CD14-positive monocyte (primary cell): ENCODE measurements at regions not wholly inside any gene's neighbourhood (a gene's known extent, or its start where the extent isn't known, plus 50 kb on each side); places are given as distances from the start of the nearest gene placed in this dataset.

Experiments used
- DNase-seq, 3 donors: peaks; one replicate each; pipeline ENCODE4 v3.0.0-alpha.2; 2011 to 2022
- H2AFZ ChIP-seq: 2 replicates; pipeline ENCODE4 v1.6.0; 2012; ENCODE audit warnings: mild to moderate bottlenecking, low read depth, low read length, inconsistent platforms; ENCODE audit not compliant: insufficient read depth, poor library complexity, severe bottlenecking
- H3K27ac ChIP-seq, 2 donors: 1 replicate in 1 of 2; 2 replicates in 1 of 2; pipeline ENCODE4 v1.5.1; 2012 to 2013; ENCODE audit warnings: low read length in 2 of 2, control low read depth in 1 of 2, inconsistent platforms in 1 of 2, low read depth in 1 of 2, mild to moderate bottlenecking in 1 of 2
- H3K27me3 ChIP-seq, 2 donors: one replicate each; pipeline versions ENCODE4 v1.6.0 to v1.6.1; 2011 to 2013; ENCODE audit warnings: low read length in 2 of 2; ENCODE audit not compliant: control insufficient read depth in 2 of 2, insufficient read depth in 2 of 2
- H3K36me3 ChIP-seq, 2 donors: replicated peaks in 1 of 2; 1 replicate in 1 of 2; 2 replicates in 1 of 2; pipeline versions ENCODE4 v1.5.1 to v1.6.1; 2012 to 2013; ENCODE audit warnings: low read length in 2 of 2, control low read depth in 1 of 2, inconsistent platforms in 1 of 2, mild to moderate bottlenecking in 1 of 2; ENCODE audit not compliant: insufficient read depth in 2 of 2, control insufficient read depth in 1 of 2
- H3K4me1 ChIP-seq, 2 donors: 1 replicate in 1 of 2; 2 replicates in 1 of 2; pipeline versions ENCODE4 v1.5.1 to v1.6.1; 2012 to 2013; ENCODE audit warnings: low read length in 2 of 2, control low read depth in 1 of 2, inconsistent platforms in 1 of 2, mild to moderate bottlenecking in 1 of 2, moderate library complexity in 1 of 2; ENCODE audit not compliant: insufficient read depth in 2 of 2, control insufficient read depth in 1 of 2
- H3K4me2 ChIP-seq: replicated peaks from 2 replicates; pipeline ENCODE3; 2012; ENCODE audit warnings: low read length, moderate library complexity, mild to moderate bottlenecking; ENCODE audit not compliant: poor library complexity, severe bottlenecking; ENCODE audit errors: extremely low read depth
- H3K4me3 ChIP-seq, 3 experiments: fragments of 200-600 bp in 1 of 3; sonication (generic) in 1 of 3; replicated peaks in 1 of 3; 1 replicate in 2 of 3; 2 replicates in 1 of 3; pipeline ENCODE4 v1.5.1; 2011 to 2013; ENCODE audit warnings: low read length in 3 of 3, mild to moderate bottlenecking in 3 of 3, control low read depth in 2 of 3, low read depth in 2 of 3, inconsistent platforms in 1 of 3, moderate library complexity in 1 of 3
- H3K79me2 ChIP-seq: 2 replicates; pipeline ENCODE4 v1.6.0; 2012; ENCODE audit warnings: mild to moderate bottlenecking, control low read depth, inconsistent platforms, low read length, moderate library complexity; ENCODE audit not compliant: insufficient read depth
- H3K9ac ChIP-seq: 2 replicates; pipeline ENCODE4 v1.6.0; 2017; ENCODE audit warnings: low read length, mild to moderate bottlenecking; ENCODE audit not compliant: insufficient read depth, poor library complexity, severe bottlenecking
- H3K9me3 ChIP-seq, 2 donors: replicated peaks in 1 of 2; 1 replicate in 1 of 2; 2 replicates in 1 of 2; pipeline versions ENCODE4 v1.5.1 to v1.6.1; 2012 to 2013; ENCODE audit warnings: low read length in 2 of 2, control low read depth in 1 of 2; ENCODE audit not compliant: control insufficient read depth in 1 of 2, insufficient read depth in 1 of 2
- H4K20me1 ChIP-seq: 2 replicates; pipeline ENCODE4 v1.6.0; 2012; ENCODE audit warnings: mild to moderate bottlenecking, low read length, control low read depth, moderate library complexity; ENCODE audit not compliant: insufficient read depth
- H3K27ac Mint-ChIP-seq, 7 donors: one replicate each; pipeline ENCODE4 v1.8.0; 2020; ENCODE audit warnings: mild to moderate bottlenecking in 7 of 7, mixed read lengths in 7 of 7, moderate library complexity in 6 of 7, inconsistent platforms in 2 of 7
- H3K27me3 Mint-ChIP-seq, 3 donors: one replicate each; pipeline ENCODE4 v1.8.0; 2021 to 2022; ENCODE audit warnings: low read depth in 3 of 3, mild to moderate bottlenecking in 3 of 3, mixed read lengths in 3 of 3, moderate library complexity in 3 of 3, inconsistent platforms in 1 of 3
- H3K36me3 Mint-ChIP-seq, 2 donors: one replicate each; pipeline ENCODE4 v1.8.0; 2020; ENCODE audit warnings: mixed read lengths in 2 of 2, inconsistent platforms in 1 of 2, mild to moderate bottlenecking in 1 of 2
- H3K4me1 Mint-ChIP-seq: one replicate; pipeline ENCODE4 v1.8.0; 2020; ENCODE audit warnings: mild to moderate bottlenecking, mixed read lengths
- H3K4me3 Mint-ChIP-seq, 2 donors: one replicate each; pipeline ENCODE4 v1.8.0; 2020; ENCODE audit warnings: mild to moderate bottlenecking in 2 of 2, mixed read lengths in 2 of 2, moderate library complexity in 1 of 2
- H3K9me3 Mint-ChIP-seq, 7 donors: one replicate each; pipeline ENCODE4 v1.8.0; 2020 to 2022; ENCODE audit warnings: mixed read lengths in 7 of 7, mild to moderate bottlenecking in 6 of 7, moderate library complexity in 6 of 7, inconsistent platforms in 2 of 7
- CTCF ChIP-seq: fragments of 200-600 bp; IDR thresholded peaks from one replicate; pipeline ENCODE4 v1.8.0; 2022; ENCODE audit warnings: antibody characterized with exemption, mild to moderate bottlenecking
- WGBS: methylation state at CpG from one replicate; pipeline ENCODE4 v1.1.5; 2013; ENCODE audit warnings: missing lambda C conversion rate; ENCODE audit not compliant: insufficient coverage; 5-methylcytosine and 5-hydroxymethylcytosine counted together
- intact Hi-C, 2 donors: fragments of 100-400 bp; cut with micrococcal nuclease; formaldehyde crosslinking; loops; one replicate each; pipeline versions ENCODE4 v1.15.0 to v1.15.1; 2023

- no peaks in the 10 kb centered on the region for H3K36me3 ChIP-seq
- DNase-seq, result no peak
- H3K4me3 Mint-ChIP-seq, result no peak overlapping the region
- no peaks in the 10 kb centered on the region for H3K36me3 Mint-ChIP-seq
- no peak overlapping the region for H3K9ac ChIP-seq
- H4K20me1 ChIP-seq, result no peaks in the 10 kb centered on the region
- no peak overlapping the region for H3K27ac Mint-ChIP-seq
- peaks cover 0 to 2% (median 1%) of the 10 kb centered on the region in 3 donors for H3K27me3 Mint-ChIP-seq
- H3K4me1 ChIP-seq, result no peaks in the 10 kb centered on the region
- no peak overlapping the region for H3K27ac ChIP-seq
- H3K9me3 ChIP-seq, result no peaks in the 10 kb centered on the region
- H3K79me2 ChIP-seq, result no peaks in the 10 kb centered on the region
- no peak overlapping the region for H3K4me3 ChIP-seq
- no CpG with 5 or more reads among the region's 1 CpG for WGBS
- TF ChIP-seq CTCF, result no peak
- peaks cover 0 to 5% (median 0%) of the 10 kb centered on the region in 7 donors for H3K9me3 Mint-ChIP-seq
- no peaks in the 10 kb centered on the region for H3K27me3 ChIP-seq
- H3K4me2 ChIP-seq, result no peak overlapping the region
- intact Hi-C loops, result no loop called here
- no peak overlapping the region for H2AFZ ChIP-seq
- no peaks in the 10 kb centered on the region for H3K4me1 Mint-ChIP-seq
Observed at GRCh38 chr1:164914208-164914607, 355.2 kb downstream of the PBX1 start.

- H3K9ac ChIP-seq, result no peak overlapping the region
- H3K27ac ChIP-seq, result no peak overlapping the region
- H3K4me3 Mint-ChIP-seq, result no peak overlapping the region
- no peaks in the 10 kb centered on the region for H3K36me3 Mint-ChIP-seq
- no peak overlapping the region for H3K4me3 ChIP-seq
- intact Hi-C loops, result no loop called here
- no peak overlapping the region for H2AFZ ChIP-seq
- no peak for DNase-seq
- no peak overlapping the region for H3K4me2 ChIP-seq
- no peak overlapping the region for H3K27ac Mint-ChIP-seq
- H3K79me2 ChIP-seq, result no peaks in the 10 kb centered on the region
- TF ChIP-seq CTCF, result no peak
- peaks cover 0 to 1% (median 1%) of the 10 kb centered on the region in 3 donors for H3K27me3 Mint-ChIP-seq
- no peaks in the 10 kb centered on the region for H3K9me3 ChIP-seq
- H3K36me3 ChIP-seq, result no peaks in the 10 kb centered on the region
- WGBS, result 94% methylated on average over 7 of the region's 8 CpGs
- H3K4me1 Mint-ChIP-seq, result no peaks in the 10 kb centered on the region
- H3K4me1 ChIP-seq, result no peaks in the 10 kb centered on the region
- no peaks in the 10 kb centered on the region for H3K27me3 ChIP-seq
- no peaks in the 10 kb centered on the region for H4K20me1 ChIP-seq
- H3K9me3 Mint-ChIP-seq, result peaks cover 0 to 3% (median 0%) of the 10 kb centered on the region in 7 donors
Observed at GRCh38 chr1:164912290-164912689, 353.3 kb downstream of the PBX1 start.
